NT2/D1 (cell line): ENCODE measurements at regions not wholly inside any gene's neighbourhood (a gene's known extent, or its start where the extent isn't known, plus 50 kb on each side); places are given as distances from the start of the nearest gene placed in this dataset.

Experiments
- YY1 ChIP-seq: IDR thresholded peaks from 2 replicates; pipeline ENCODE4 v1.6.1; 2011; ENCODE audit not compliant: insufficient read length, insufficient read depth
- ZNF274 ChIP-seq: IDR thresholded peaks from 2 replicates; pipeline ENCODE4 v1.6.1; 2011; ENCODE audit warnings: mild to moderate bottlenecking, low read depth, low read length

- TF ChIP-seq ZNF274: no peak
- no peak for TF ChIP-seq YY1
These were observed 813.9 kb upstream of the CNTNAP5 start for GRCh38 chr2:123211181-123211580.
